ENCODE measurements at regions not wholly inside any gene's neighbourhood (a gene's known extent, or its start where the extent isn't known, plus 50 kb on each side); places are given as distances from the start of the nearest gene placed in this dataset.

DNA sequence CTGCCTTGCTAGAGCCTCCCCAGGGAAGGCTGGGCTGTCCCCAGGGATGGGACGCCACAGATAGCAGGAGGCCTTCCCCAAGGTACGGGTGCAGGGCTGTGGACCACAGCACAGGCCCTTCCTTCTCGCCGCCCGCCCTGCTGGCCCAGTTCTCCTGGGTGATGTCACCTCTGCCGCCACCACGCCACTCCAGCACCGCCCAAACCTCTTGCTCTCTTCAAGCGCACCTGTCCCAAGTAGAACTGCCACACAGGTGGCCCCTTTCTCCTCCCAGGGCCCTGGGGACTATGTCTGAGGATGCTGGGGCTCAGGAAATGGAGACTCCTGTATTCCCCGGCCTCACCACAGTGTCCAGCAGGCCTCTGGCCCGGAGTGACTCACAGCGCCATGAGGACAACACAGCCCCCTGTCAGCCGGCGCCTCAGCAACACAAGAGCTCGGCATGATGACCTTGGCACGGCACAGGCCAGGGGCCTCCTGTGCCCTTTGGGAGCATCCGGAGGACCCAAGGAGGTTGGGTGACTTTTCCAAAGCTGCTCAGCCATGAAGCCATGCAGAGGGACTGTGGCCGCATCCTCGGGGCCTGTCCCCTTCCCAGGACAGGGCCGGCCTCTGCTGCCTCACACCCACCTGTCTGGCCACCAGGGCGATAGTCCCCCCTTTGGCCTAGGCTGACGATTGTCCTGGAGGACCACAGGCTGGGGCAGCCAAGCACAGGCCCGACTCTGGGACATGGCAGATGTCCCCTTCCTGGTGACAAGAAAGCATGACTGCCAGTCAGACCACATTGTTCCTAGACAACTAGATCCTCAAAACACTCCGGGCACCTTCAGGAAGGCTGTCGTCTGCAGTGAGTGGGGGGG lies 1023.5 kb downstream of the BRD1 start:
- no peak for DNase-seq

DNA sequence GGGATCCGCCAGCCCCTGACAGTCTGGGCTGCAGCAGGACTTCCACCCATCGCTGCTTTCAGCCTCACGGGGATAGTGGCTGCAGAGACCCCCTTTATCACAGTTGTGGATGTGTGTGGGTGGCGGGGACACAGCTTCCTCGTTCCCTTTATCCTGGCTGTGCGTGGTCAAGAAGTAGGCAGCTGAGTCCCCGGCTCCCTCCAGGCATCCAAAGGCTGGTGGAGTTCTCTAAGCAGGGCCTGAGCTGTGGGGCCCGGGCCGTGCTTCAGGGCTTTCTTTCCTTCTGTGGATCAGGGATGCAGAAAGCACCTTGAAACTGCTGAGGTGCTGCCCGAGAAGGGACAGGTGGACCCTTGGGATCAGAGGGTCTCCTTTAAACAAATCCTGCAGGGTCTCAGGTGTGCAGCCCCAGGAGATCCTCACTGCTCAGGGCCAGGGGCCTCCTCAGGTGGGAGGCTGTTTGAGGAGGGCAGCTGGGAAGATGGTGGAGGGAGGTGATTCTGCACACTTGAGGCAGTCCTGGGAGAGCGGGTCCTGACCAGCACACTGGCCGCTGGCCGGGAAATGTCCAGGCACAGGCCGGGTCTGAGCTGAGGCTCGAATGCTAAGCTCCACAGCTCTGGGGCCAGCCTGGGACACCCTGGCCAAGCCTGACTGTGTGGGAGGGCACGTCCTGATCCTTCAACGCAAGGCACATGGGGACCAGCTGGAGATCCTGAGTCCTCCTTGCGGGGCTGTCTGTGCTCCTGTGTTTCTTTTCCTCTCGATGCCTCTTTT lies 1024.3 kb downstream of the BRD1 start:
- no peak for DNase-seq

DNA sequence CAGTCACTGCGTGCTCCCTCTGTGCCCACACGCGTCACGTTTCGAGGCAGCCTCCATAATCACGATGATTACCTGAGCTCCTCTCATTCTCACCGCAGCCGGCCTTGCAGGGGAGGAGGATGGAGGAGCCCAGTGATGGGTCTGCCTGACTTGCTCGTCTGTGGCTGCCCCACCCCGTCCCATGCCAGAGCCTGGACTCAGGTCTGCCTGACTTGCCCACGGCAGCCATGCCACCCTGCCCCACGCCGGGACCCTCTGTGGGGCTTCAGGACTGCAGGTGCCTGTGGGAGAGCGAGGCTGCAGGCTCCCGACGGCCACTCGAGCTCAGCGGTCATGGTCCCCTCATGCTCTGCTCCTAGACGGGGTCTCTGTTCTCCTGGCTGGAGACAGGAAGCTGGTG lies 1025.1 kb downstream of the BRD1 start:
- no peak for DNase-seq

DNA sequence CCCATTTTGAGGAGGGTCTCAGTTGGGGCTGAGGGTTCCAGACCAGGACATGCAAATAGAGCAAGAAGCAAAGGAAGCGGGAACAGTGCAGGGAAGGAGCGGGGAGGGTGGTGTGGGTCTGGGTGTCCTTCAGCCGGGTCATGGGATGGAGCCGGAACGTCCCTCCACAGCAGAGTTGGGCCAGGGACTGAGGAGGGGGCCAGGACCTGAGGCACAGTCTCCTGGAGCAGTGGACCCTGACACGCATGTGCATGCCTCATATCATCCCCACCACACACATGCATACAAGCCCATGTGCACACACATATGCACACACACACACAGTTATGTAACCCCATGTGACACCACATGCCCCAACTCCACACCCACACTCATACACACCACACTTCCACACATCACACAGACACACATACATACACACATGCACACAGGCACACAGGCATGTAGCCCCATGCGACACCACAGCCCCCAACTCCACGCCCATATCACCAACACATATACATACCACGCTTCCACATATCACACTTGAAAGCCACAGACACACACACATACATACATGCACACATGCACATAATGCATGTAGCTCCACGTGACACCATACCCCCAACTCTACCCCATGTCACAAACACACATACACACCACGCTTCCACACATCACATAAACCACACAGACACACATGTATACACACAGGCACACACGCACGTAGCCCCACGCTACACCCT lies 1026.6 kb downstream of the BRD1 start:
- DNase-seq, result no peak

DNA sequence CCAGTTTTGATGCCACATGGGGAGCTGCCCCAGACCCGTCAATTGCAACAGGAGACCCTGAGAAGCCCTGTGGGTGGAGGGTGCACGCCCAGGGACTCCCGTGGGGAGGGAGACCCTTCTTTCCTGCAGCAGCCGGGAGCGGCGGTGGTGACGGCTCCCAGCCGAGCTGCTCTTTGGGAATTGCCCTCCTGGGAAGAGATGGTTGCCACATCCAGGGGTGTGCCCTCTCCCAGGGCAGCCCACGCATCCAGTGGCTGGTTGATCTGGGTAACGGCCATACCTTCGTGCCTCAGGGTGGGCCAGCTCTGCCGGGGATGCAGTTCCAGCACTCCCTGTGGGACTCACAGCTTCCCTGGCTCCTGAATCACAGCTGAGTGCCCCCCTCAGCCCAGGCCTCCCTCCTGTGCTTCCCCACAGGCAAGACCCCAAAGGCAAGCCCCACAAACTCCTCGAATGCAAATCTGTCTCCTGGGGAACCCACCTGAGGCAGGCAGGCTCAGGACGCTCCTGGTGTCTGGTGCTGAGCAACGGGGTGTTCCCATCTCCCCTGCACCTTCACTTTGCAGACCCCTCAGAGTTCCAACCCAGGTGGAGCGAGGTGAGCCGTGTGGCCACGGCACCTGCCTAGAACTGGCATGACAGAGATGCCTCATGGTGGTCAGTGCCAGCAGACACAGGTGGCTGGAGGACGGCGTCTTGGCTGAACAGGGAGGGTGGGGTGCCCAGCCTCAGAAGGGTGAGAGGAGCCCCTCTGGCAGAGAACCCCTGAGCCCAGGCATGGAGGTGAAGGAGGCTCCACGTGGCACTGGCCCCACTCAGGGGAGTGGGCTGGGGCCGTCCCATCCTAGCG lies 1027.4 kb downstream of the BRD1 start:
- no peak for DNase-seq

DNA sequence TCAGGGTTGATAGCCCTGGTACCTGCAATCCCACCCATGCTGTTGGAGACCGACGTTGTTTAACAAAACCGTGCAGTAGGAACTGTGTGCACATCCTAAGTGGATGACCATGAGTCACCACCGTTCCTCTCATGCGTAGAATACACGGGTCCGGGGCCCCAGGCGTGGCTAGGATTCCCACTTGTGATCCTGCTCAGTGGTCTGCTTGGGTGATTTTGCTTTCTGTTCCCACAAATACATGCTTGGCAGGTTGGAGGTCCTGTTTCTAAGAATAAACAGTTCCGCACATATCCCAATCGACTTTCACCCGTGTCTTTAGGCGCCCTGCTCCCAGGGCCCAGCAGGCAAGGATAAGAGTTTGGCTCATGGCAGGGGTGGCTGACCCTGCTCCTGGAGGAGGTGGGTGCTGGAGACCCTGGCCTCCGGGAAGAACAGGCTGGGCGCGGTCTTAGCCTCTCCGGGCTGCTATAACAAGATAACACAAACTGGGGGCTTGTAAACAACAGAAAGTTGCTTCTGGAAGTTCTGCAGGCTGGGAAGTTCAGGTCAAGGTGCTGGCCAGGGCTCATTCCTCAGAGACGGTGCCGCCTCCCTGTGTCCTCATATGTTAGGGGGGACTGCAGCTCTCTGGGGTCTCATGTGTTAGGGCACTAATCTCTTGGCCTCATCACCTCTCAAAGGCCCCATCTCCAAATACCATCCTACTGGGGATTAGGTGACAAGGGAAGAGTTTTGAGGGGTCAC lies 1028.3 kb downstream of the BRD1 start:
- no peak for DNase-seq

DNA sequence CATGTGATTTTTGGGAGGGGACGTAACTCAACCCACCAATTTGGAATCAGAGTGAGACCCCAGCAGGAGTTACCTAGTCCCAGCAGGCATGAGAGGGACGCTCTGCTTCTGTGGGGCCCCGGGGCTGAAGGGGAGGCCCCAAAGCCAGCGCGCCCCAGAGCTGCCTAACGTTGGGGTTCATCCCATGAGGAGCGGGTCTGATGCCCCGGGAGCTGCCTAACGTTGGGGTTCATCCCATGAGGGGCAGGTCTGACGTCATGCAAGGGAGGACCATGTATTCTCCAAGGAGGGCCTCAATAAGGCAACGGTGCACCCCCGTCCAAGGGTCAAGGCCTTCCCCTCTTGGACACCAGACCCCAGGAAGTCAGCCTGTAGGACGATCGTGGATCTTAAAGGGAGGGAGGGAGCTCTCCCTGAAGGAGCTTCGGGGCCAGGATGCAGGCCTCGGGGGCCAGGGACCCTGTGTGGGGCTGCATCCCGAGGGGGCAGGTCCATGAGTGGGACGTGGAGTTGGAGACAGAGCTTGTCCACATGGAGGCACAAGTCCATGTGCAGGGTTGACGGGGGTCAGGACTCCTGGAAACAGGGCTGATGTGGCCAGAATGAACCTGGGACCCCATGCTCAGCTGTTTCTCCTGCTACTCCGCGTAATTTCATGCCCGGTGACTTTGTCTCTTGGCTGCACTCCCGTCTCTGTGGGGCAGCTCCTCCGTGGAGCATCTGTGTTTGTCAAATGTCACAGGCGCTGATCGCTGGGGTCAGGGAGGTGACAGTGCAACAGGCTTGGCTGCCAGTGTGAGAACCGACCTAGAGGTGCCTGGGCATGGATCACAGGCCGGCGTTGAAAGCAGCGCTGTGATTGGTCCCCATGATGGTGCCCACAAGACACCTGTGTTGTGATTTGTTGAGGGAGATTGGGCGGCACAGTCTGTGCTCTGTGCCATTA lies 1029.1 kb downstream of the BRD1 start:
- no peak for DNase-seq

DNA sequence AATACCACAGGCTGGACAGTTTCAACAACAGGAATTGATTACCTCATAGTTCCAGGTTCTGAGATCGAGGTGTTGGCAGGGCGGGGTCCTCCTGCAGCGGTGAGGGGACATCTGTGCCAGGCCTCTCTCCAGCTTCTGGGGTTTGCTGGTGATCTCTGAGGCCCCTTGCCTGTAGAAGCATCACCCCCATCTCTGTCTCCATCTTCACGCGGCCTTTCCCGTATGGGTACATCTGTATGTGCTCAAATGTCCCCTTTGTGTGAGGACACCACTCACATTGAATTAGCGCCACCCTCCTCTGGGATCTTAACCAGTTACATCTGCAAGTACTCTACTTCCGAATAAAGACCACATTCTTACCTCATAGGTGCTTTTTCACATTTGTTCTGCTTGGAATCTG lies 1029.9 kb downstream of the BRD1 start:
- no peak for DNase-seq

DNA sequence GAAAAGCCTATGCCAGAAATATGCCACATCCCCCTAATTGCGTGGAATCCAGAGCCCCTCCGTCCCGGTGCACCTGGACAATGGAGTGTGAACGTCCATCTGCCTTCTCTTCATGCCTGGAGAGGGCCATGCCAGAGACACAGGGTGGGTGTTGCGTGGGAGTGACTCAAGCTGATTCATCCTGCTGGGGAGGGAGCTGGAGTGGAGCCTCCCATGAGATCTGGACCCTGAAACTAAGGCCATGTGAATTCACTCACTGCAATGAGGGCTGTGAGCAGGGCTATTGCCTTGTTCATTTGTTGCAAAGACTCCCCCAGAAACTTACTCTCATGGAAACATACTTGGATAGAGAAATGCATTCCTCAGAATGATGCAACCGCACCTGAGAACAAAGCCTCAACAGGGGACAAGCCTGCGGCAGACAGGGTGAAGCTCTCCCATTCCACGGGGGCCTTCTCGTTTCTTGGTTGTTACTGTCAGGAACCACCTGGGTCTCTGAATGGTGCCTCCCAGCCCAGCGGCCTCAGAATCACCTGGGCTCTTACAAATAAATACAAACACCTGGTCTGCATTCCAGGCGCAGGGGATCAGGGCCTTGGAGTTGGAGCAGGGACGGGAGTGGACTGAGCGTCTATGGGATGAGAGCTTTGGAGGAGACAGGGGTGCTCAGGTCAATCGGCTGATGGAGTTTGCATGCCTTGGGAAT lies 1031.2 kb downstream of the BRD1 start:
- no peak for DNase-seq

DNA sequence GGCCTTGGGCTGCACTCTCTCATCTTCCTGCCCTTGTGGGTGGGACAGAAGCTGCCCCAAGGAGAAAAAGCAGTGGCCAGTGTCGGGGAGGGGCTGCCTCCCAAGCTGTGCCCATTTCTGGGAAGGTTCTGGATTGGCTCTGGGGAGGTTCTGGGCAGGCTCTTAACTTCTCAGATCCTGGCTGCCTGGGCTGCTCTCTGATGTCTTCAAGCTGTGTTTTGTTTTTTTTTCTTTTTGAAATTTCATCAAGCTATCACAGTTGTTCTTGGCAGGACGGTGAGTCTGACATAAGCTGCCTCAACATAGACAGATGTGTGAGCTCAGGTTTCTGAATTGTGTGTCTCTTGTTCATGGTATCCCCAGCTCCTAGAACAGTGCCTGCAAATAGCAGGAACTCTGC lies 1032.0 kb downstream of the BRD1 start:
- DNase-seq, result no peak

DNA sequence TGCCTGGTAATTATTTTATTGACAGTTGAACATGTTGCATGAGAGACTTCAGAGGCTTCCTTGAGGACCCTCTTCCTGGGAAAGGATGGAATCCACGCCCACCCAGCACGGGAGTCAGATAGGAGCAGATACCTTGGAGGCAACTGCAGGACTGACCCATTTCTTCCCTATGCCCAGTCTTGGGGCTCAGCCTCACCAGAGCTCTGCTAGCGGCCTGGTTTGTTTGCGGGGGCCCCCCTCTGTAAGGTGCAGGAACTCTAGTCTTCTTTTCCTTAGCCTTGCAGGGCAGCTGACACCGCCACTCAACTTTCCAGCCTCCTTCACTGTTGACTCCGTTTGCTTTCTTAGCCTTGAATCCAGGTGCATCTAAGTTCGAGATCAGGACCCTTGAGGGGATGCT lies 1032.8 kb downstream of the BRD1 start:
- no peak for DNase-seq

DNA sequence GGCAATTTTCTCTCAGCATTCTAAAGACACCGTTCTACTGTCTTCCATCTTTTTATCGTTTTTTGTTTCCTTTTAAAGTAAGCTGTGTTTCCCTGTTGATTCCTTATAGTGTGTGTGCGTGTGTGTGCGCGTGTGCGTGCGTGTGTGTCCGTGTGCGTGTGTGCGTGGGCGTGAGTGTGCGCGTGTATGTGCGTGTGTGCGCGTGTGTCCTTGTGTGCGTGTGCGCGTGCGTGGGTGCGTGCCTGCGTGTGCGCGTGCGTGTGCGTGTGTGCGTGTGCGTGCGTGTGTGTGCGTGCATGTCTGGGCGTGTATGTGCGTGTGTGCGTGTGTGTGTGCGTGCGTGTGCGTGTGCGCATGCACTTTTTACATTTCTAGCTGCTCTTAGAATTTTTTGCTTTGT lies 1033.7 kb downstream of the BRD1 start:
- DNase-seq, result no peak

DNA sequence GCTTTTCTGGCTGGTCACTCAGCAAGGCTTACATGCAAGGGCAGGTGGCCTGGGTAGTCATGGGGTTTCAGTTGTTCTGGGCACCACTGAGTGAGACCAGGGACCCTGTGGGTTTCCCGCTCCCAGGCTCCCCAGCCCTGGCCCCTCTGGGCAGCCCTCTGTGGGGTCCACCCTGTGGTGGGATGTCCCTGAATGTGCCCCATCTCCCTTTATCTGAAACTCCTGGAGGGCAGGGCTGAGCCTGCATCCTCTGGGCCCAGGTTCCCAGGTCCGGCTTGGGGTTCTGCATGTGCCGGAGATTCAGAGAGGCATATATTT lies 1041.0 kb downstream of the BRD1 start:
- DNase-seq, result no peak

DNA sequence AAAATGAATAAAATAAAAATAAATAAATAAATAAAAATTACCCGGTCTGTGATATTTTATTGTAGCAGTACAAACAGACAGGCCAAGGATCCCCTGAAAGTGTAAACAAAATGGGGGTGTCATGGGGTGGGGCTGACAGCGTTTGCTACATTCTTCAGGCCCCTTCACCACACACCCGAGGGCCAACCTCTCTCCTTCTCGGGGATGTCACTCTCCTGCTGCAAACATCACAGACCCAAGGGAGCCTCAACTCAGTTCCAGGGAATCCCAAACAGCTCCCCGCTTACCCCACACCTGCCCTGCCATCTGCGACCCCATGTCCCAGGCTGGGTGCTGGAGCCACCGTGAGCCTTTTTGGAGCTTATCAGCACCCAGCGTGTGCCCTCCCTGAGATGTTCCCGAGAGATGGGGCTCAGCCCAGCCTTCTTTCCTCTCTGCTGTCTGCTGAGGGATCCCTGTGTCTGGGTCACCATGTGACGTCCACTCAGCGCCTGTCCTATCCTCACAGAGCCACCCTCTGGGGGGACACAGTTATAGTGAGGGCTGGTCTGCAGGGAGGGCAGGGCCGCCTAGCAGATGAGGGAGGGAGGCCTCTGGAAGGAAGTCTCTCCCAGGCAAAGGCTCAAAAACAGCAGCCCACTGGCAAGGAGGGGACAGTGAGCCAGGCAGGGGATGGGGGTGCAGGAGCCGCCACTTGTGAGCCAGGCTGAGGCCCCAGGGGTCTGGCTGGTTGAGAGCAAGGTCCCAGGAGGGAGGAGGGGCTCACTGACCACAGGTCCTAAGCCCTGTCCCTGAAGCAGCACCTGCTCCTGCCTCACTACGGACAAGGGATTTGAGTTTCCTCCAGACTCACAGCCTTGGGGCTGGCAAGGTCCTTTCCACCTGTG lies 1041.6 kb downstream of the BRD1 start:
- no peak for DNase-seq

DNA sequence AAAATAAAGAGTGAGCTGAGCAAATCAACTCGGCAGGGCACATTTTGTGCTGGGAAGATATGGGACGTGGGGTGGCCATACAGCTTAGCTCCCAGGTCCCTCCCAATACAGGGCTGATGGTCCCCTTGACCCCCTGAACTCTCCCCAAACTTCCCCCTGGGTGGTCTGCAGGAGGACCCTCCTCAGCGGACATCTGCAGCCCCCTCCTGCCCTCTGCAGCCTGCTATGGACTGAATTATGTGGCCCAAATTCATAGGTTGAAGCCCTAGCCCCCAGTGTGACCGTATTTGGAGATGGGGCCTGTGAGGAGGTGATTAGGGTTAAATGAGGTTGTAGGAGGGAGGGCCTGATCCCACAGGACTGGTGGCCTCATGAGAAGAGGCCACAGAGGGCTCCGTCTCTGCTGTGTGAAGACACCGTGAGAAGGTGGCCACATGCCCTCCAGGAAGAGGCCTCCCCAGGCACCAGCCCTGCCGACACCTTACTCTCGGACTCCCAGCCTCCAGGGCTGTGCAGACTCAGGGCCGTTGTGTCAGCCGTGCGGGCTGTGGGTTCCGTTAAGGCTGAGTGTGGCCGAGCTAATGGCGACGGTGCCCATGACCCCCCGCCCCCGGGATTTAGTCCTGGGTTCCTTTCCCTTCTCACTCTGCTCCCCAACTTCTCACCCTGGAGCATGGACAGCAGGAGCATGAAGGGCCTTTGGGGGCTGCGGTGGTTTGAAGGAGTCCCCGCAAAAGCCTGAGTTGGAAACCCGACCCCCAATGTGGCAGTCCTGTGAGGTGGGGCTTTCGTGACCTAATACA lies 1042.8 kb downstream of the BRD1 start:
- no peak for DNase-seq

DNA sequence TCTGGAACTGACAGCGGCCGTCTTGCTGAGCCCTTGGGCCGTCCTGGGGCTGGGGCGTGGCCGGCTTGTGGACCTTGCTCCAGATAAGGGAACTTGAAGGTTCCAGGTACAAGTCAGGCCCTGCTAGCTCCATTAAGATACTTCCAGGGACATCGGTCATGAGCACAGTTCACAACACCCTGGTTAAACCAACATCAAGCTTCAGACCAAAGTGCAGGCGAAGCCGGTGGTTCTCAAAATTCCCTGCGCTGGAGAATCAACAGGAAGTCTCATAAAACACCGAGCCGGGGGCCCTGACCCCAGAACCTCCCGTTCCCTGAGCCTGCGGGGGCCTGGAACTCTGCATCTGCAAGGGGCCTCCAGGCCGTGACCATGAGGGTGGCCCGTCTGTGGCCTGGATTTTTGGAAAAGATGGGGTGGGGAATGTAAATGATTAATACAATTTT lies 1043.8 kb downstream of the BRD1 start:
- no peak for DNase-seq

DNA sequence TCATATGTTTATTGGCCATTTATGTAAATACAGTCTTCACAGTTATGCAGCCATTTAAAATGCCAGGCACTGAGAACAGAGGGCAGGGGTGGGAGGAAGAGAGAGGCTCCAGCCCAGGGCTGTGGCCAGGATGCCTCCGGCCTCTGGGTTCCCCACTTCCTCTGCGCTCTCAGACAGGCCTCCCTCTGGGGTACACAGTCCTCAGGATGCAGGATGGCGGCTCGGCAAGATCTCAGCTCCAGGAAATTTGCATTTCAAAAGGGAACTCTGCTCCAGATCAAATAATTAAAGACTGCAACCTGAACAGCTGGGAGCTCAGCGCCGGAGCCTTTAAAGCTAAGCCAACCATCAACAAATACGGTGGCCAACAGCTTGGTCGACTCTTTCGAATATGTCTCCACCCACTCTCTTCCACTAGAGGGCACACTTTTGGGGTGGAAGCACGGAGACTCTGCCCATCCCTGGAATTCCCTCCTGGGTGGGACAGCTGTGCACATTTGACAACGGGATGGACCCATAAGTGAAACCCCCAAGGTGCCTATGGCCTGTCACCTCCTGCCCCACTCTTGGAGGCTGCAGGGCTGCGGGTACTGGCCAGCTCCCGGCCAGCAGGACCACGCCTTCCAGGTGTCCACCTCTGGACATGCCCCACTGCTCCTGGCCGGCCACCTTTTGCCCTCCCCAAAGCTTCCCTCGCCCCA lies 1044.7 kb downstream of the BRD1 start:
- DNase-seq, result no peak

DNA sequence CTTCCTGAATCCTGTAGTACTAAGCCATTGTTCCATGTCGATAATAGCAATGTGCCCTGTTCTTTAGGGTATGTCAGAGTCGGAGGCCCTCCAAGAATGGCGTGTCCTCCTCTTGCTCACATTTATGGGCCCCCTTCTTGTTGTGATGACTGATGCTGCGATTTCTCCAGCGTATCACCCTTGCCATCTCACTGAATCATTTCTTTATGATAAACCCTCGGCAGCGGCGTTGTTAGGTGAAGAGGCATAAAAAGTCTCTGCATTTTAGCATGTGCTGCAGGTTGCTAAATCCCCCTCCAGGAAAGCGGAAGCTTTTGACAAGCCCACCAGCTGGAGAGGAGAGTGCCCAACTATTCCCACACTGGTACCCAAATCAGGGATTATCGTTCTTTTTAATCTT lies 1045.3 kb downstream of the BRD1 start:
- no peak for DNase-seq
